GM03348 (cell line): ENCODE measurements at regions not wholly inside any gene's neighbourhood (a gene's known extent, or its start where the extent isn't known, plus 50 kb on each side); places are given as distances from the start of the nearest gene placed in this dataset.
"Not testable (repeated sequence)": the region's sequence is repeated elsewhere in the genome, so short reads cannot be mapped to it uniquely, and the experiment has no call there.

Experiments used
- DNase-seq: peaks from one replicate; pipeline ENCODE4 v3.0.0; 2012; ENCODE audit warnings: low spot score

DNA sequence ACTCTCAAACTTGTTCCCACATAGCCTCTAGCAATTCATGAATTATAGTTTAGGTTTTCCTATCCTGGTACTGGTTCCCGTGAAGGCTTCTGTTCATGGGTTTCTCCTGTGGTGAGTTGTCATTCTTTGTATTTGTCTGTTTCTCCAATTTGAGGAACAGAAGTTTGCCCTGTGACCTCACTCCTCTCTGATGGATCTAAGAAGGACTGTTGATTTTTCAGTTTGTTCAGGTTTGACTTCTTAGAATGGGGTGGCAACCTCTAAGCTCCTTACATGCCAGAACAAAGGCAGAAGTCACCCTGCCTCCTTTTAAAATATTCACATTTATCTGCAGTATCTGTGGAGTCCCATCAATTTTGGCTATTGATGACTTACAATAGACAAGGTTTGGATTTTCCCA is 354.0 kb downstream of the SPRY2 start:
- DNase-seq: no peak

DNA sequence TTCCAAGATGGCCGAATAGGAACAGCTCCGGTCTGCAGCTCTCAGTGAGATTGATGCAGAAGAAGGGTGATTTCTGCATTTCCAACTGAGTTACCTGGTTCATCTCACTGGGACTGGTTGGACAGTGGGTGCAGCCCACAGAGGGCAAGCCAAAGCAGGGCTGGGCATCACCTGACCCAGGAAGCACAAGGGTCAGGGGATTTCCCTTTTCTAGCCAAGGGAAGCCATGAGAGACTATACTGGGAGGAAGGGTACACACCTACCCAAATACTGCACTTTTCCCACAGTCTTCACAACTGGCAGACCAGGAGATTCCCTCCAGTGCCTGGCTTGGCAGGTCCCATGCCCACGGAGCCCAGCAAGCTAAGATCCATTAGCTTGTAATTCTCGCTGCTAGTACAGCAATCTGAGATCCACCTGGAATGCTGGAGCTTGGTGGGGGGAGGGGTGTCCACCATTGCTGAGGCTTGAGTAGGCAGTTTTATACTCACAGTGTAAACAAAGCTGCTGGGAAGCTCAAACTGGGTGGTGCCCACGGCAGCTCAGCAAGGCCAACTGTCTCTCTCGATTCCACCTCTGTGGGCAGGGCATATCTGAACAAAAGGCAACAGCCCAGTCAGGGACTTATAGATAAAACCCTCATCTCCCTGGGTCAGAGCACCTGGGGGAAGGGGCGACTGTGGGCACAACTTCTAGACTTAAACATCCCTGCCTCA is 365.8 kb downstream of the SPRY2 start:
- DNase-seq: not testable (repeated sequence)

DNA sequence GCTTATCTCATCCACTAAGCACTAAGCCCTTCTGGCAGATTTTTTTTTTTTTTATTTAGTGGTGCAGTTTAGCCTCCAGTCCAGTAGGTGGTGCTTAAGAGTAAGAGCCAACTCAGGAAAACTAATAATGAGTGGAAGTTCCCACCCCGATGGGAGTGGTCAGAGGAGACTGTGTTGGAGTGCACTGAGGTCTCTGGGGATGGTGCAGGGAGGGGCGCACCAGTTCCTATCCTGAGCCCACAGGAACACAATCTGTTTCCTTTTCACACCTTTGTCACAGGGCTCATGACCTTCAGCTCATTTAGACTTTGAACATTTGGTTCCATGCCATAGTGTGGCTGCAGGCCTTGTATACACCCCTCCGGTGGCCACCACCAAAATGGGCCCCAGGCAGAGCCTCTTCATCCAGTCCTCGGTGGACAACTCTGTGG is 367.4 kb downstream of the SPRY2 start:
- DNase-seq: no peak

DNA sequence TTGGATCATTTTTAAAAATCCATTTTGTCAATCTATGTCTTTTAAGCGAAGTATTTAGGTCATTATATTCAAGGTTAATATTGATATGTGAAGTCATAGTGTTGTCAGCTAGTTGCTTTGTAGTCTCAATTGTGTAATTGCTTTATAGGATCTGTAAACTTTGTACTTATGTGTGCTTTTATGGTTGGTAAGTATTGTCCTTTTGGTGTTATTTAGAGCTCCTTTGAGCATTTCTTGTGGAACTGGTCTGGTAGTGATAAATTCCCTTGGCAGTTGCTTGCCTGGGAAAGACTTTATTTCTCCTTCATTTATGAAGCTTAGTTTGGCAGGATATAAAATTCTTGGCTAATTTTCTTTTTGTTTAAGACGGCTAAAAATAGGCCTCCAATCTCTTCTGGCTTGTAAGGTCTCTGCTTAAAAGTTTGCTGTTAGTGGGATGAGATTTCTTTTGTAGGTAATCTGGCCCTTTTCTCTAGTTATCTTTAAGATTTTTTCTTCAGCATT is 368.8 kb downstream of the SPRY2 start:
- DNase-seq: no peak

DNA sequence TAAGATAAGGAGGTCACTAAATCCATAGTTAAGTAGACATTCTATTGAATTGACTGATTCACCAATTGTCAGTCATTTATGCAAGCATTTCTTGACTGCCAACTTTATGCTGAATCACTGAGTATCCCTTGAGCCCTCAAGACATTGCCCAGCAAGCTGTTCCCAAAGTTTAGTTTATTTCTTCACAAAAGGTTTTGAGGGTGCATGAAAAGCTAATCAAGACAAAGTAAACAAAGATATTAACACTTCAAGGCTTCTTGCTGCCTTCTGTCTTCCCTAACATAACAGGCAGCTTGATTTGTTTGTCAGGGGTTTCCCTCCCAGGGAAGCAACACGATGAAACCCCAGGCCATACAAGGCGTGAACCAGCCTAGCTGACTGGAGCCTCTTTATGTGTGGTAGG is 374.4 kb downstream of the SPRY2 start:
- DNase-seq: no peak

DNA sequence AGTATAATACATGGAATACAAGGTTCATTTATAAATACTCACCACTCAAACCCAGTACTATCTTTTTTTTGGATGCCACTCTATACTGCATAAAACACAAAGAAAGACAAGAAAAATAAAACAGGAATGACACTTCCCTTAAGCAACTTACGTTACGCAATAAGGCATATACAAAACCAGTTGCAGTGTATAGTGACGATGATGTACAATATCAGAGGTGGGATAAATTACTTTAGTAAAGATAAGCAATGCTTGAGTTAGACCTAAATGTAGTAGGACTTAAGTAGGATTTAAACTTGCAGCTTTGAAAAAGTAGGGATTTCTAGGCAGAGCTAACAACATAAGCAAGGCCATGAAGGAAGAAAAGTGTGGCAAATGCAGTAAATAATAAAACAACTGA is 374.9 kb downstream of the SPRY2 start:
- DNase-seq: no peak

DNA sequence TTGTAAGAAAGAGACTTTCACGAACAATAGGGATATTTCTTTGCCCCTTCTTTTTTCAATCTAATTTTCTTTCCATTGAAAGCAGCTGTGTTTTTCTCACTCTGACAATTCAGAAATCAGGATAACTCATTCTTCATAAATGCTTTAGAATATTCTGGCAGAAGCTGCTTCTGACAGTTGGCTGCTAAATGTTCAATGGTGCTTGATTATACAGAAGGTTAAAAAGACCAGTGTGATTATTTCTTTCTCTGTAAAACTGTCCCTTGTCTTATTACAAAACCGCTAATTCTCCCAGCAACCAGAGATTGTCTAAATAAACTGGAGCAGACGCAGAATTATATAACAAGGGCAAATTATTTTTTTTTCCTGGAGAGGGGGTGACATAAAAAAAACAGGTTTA is 394.4 kb downstream of the SPRY2 start:
- DNase-seq: no peak

DNA sequence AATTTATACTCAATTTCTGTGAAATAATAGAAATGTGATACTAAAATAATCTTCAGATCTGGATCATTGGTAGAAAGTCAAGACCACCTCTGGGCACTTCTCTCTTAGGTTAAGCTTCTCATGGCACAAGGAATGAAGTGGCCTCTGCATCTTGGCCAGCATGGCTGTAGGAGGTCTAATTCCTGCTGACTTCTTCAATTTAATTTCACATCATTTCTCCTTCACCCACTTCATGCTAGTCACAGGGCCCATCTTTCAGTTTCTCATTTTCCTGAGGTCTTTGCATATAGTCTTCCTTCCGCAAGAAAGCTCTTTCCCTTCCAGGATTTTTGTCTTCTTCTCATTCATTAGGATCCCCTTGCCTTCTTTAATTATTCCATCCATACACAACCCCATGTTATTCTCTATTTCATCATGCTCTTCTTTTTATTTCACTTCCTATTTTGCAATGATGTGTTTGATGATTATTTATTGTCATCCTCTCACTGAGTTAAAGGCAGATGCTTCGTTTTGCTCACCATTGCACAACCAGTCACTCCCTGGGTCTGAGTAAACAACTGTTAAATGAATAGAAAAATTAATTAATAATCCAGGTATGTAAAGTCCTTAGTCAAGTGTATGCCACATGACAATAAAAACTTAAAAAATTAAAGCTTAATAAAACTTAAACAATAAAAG is 397.4 kb downstream of the SPRY2 start:
- no peak for DNase-seq

DNA sequence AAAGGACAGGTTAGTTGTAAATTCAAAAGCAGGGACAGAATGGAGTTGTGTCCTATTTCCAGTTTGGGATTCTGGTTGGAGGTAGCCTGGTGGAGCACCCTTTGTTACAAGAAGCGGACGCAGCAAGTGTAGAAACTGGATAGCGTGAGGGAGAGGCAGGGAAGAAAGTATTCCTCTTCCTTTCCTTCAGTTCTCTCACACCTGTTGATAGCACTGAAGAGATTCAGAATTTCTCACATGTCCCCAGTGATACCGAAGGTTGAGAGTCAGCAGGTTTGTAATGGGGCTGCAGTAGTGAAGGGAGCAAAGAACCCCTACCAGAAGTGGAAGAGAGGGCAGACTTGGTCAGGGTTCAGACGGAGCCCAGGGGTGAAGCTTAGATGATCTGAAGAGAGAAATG is 399.2 kb downstream of the SPRY2 start:
- no peak for DNase-seq

DNA sequence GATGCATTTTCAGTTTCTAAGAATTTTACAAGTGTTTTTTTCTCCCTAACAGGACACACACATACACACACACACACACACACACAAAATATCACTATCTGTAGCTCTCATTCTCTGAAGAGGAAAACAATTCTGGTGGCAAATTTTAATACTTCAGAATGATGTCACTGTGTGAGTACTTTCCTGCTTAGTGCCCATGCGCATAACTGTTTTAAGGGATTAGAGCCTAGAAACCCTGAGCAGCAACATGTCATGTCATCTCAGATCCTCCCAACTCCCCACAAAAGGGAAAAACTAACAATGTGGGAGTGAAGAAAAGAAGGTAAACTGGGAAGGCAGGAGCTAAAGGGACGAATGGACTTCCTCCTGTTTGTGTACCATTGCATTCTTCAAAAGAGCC is 401.2 kb downstream of the SPRY2 start:
- DNase-seq: no peak

DNA sequence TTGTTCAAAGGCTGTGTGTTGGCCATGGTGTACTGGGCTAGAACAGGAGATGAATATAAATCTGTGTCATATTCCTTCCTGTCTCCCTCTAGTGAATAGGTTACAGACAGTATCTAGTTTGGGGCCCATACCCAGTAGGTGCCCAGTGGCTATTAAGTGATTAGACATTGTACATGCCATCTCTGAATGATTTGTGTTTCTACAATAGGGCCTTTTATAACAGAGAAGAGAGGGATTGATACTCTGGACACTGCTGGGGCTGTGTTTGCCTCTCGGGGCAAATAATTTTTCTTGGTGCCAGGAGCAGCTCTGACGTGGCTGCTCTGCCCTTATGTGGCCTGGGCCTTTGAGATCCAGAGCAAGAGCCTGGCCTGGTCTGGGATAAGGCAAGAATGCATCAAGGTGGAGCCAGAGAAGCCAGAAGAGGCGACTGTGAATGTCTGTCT is 403.1 kb downstream of the SPRY2 start:
- no peak for DNase-seq

DNA sequence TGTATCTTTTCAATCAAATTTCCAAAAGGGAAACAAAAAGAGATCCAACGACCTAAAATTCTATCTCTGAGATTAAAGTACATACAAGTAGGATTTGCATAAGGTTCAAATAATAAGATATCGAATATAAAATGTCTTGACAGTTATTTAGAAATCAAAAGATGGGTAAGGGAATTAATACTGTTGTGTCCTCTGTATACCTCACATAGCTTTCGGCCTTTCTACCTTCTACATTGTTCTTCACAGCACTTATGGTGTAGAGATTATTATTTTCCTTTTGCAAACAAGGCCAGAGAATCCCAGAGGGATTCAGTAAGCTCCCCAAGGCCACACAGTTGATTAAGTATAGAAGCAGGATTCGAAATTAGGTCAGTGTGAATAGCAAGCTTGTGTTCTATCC is 403.6 kb downstream of the SPRY2 start:
- no peak for DNase-seq

DNA sequence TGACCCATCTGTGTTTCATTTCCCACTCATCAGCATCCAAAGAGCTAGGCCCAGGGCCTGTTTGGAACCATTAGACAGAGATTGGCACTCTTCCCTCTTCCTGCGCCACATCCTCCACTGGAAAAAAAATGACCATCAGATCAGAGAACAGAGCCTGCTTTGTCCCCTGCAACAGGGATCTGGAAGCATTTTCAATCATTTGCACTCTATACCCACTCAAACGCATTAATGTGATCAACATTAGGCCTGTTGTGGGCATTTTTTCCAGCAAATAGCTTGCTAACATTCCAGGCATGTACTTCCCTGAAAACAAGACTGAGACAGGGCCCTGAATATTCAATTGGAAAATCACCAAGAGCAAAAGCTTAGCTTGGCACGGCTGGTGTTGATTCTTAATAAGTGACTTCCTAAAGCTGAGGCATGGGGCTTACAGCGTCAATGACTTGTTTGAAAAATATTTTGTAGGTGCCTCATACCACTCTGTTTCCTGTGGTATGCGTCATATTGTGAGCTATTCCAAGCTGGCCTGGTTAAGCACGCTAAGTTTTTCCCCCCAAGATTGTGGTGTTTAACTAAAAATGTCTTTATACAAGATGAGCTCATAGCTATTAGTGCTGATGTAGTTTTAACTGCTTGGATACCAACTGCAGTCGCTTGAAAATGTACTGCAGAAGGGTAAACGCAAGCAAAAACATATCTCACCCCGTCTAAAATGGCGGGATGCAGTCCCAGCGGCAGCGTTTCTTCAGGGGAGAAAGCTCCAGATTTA is 404.4 kb downstream of the SPRY2 start:
- DNase-seq: peak; percentile 83

DNA sequence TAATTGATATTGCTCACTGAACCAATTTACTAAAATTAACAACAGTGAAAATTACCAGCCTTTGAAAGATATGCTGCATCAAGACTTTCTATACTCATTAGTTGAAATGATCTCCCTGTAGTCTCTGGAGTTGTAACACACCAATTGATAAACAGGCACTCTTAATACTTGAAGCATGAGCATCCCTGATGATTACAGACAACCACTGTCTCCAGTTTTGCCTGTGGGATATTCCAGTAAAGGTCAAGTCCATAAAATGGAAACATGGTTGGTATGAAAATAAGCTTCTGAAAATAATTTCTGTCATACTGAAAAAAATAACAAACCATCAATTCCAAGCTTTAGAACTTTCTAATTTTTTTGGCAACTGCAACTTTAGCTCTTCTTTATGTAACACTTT is 405.8 kb downstream of the SPRY2 start:
- peak; percentile 31 for DNase-seq

DNA sequence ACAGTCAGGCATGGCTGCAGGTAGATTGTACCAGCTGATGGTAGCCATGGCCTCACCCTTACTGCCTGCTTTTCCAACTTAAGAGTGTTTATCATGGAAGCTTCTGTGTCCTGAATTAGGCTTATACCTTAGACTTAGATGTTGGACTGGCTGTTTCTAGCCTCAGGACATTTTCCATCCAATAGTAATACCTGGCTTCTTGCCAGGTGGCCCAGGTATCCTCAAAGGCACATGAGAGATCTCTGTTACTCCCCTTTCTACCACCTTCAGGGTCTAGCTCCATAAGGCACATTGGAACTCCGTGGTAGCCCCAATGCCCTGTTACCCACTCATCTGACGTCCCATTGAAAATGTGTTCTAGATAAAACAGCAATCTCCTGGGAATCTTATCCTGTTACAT is 407.5 kb downstream of the SPRY2 start:
- no peak for DNase-seq

DNA sequence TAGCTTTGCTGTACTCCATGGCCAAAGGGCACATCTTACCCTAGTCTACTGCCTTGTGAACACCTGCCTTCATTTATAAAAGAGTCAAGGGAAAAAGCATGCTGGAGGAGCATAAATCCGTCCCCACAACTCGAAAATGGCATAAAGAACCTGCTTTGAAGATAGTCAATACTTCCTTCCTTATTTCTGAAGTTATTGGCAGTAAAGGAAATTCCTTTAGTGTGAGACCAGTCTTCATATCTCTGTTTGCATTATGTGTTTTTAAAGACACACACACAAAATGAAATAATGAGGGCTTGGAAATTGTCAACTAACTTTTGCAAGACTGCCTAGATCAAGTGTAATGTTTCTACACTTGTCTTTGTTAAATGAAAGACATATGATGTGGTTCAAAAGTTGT is 408.4 kb downstream of the SPRY2 start:
- no peak for DNase-seq

DNA sequence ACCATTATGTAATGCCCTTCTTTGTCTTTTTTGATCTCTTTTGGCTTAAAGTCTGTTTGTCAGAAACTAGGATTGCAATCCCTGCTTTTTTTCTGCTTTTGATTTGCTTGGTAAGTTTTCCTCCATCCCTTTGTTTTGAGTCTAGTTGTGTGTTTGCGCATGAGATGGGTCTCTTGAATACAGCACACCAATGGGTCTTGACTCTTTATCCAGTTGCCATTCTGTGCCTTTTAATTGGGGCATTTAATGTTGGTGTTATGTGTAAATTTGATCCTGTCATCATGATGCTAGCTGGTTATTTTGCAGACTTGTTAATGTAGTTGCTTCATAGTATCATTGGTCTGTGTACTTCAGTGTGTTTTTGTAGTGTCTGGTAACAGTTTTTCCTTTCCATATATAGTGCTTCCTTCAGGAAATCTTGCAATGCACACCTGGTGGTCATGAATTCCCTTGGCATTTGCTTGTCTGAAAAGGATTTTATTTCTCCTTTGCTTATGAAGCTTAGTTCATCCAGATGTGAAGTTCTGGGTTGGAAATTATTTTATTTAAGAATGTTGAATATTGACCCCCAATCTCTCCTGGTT is 416.9 kb downstream of the SPRY2 start:
- not testable (repeated sequence) for DNase-seq

DNA sequence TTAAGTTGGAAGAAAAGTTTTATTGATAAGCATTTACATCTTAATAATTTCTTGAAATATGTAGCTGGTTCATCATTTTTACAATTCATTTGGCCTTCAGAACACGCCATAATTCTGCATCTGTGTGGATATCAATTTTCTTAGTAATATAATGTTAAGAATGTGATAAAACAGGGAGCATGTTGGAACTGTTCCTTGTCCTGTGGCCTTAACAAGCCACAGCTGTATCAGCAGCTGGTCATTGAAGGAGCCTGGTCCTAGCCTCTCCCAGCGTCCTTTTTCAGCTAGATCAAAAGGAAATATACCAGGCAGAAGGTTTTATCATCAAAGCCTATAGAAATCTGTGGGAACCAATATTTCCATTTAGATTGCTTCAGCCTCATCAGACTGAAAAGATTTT is 421.8 kb downstream of the SPRY2 start:
- no peak for DNase-seq

DNA sequence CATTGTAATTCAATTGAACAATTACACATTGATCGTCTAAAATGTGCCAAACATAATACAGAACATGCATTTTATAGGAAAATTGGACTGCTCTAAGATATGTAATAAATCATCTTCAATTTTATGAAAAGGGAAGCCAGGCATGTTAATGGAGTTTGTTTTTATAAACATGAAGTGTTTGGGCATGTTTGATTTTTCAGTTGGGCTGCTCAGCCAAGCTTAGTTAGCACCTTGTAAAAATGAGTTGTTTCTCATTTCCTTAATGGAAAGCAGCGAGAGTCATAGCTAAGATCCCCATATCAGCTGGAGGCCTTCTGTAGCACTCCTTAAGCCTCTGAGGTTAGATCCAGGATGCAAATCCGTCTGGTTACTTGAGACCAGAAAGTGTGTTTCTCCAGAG is 422.3 kb downstream of the SPRY2 start:
- DNase-seq: no peak

DNA sequence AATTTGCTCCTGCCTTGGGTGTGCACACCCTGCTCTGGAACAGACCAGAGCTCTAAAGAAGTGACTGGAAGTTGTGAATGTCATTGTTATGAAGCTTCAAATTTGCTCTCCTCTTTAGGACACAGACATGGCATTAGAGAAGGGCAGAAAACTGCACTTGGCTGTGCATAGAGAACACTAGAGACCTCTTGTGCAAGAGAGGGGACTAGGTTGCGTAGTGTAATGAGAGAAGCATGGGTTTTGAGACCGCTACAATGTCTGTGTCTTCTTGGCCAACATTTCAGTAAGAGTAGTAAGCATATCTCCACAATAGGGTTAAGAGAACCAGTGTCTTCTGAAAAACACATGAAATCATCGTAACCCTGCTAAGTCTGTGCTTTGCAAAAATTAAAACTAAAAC is 423.3 kb downstream of the SPRY2 start:
- no peak for DNase-seq

DNA sequence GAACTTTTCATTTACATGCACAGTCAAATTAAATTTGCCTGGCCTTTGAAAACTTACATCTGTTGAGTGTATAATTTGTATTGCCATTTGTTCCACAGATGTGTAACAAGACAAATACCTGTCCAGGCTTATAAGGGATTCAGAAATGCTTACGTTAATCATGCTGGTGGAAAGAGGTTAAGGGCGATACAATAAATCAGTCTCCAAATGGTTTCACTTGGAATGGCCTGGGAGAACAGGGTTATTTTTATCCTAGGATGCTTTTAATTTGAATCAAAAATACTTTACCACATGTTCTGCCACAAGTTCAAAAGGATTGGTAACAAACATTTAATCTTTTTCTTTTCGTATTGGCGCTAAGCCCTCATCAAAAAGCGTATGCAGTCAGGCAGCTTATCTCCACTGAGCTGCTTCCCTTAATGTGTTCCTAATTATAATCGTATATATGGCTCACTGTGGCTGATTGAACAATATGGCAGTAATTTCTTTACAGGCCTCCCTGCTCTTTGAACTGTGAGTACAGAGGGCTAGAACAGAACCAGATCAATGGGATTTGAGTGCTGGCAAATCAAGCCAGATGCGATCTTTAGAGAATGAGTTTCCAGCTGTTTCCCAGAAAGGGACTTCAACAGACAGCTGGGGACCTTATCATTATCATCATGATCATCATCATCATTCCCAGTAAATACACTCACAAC is 425.7 kb downstream of the SPRY2 start:
- no peak for DNase-seq
